Osteocyte (in vitro differentiated cells): ENCODE measurements at regions not wholly inside any gene's neighbourhood (a gene's known extent, or its start where the extent isn't known, plus 50 kb on each side); places are given as distances from the start of the nearest gene placed in this dataset.
A peak's percentile ranks its signal among the peaks of the same experiment; 100 is the strongest.

Experiments used
- DNase-seq: peaks from one replicate; pipeline ENCODE4 v3.0.0; 2021; ENCODE audit warnings: mixed read lengths; ENCODE audit not compliant: unreplicated experiment; ENCODE audit errors: extremely low spot score
- H3K27ac Mint-ChIP-seq: one replicate; pipeline ENCODE4 v1.8.0; 2021; ENCODE audit warnings: mild to moderate bottlenecking, mixed read lengths; ENCODE audit not compliant: unreplicated experiment
- H3K27me3 Mint-ChIP-seq: one replicate; pipeline ENCODE4 v1.8.0; 2021; ENCODE audit warnings: mixed read lengths; ENCODE audit not compliant: unreplicated experiment
- H3K36me3 Mint-ChIP-seq: one replicate; pipeline ENCODE4 v1.8.0; 2021; ENCODE audit warnings: mixed read lengths; ENCODE audit not compliant: unreplicated experiment
- H3K4me1 Mint-ChIP-seq: one replicate; pipeline ENCODE4 v1.8.0; 2021; ENCODE audit warnings: mixed read lengths; ENCODE audit not compliant: unreplicated experiment
- H3K4me3 Mint-ChIP-seq: one replicate; pipeline ENCODE4 v1.8.0; 2021; ENCODE audit warnings: mild to moderate bottlenecking, moderate library complexity, mixed read lengths; ENCODE audit not compliant: unreplicated experiment
- H3K9me3 Mint-ChIP-seq: one replicate; pipeline ENCODE4 v1.8.0; 2021; ENCODE audit warnings: mixed read lengths; ENCODE audit not compliant: unreplicated experiment
- TF ChIP-seq, protein P1 (sequence below): fragments of 200-600 bp; sonication (generic); IDR thresholded peaks from 2 replicates; pipeline ENCODE4 v1.5.0; 2021; ENCODE audit warnings: antibody characterized with exemption, mild to moderate bottlenecking, moderate library complexity

DNA sequence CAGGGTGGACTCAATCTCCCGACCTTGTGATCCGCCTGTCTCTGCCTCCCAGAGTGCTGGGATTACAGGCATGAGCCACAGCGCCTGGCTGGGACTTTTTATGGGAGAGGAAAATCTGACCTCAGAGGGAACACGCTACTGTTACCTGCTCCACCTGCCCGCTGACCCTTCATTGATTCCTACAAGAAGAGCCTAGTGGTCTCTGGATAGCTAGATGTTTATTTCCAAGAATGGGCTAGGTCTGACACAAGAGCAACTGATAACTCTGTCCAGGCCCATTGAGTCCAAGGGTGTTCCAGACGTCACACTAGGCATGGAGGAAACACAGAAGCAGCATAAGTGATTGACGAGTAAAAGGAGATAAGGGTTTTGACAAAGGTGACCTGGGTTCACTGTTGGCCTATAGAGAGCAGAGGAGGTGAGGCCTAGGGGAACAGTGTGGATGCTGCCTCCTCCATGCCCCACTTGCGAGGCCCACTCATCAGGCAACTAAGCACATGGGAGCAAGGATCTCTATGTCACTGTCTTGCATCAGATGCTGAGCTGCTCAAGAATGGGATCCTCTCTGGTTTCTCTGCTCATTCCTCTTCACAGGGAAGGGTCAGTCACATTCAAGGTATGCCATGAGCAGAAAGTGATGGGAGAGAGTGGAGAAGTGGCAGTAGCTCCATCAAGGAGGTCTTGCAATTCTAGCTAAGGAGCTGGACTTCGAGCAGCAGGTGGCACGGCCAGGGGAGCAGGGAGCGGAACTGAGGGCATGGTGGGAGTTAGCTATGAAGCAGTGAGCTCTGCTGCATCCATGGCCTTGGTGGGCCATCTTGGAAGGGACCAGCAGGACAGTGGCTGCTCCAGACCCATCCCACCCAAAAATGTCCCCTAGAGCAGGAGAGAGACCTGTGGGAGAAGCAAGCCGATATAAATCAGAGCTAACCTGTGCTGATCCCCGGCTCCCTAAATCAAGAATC lies 145.2 kb downstream of the WSCD1 start:
- Mint-ChIP-seq H3K27ac (no peak overlapping the region), H3K36me3 (no peaks in the 10 kb centered on the region), H3K4me3 (no peak overlapping the region), H3K9me3 (no peaks in the 10 kb centered on the region), H3K4me1 (no peaks in the 10 kb centered on the region), H3K27me3 (peaks cover 44% of the 10 kb centered on the region)
- TF ChIP-seq, protein P1, sequence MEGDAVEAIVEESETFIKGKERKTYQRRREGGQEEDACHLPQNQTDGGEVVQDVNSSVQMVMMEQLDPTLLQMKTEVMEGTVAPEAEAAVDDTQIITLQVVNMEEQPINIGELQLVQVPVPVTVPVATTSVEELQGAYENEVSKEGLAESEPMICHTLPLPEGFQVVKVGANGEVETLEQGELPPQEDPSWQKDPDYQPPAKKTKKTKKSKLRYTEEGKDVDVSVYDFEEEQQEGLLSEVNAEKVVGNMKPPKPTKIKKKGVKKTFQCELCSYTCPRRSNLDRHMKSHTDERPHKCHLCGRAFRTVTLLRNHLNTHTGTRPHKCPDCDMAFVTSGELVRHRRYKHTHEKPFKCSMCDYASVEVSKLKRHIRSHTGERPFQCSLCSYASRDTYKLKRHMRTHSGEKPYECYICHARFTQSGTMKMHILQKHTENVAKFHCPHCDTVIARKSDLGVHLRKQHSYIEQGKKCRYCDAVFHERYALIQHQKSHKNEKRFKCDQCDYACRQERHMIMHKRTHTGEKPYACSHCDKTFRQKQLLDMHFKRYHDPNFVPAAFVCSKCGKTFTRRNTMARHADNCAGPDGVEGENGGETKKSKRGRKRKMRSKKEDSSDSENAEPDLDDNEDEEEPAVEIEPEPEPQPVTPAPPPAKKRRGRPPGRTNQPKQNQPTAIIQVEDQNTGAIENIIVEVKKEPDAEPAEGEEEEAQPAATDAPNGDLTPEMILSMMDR: no peak
- DNase-seq: peak; percentile 81

DNA sequence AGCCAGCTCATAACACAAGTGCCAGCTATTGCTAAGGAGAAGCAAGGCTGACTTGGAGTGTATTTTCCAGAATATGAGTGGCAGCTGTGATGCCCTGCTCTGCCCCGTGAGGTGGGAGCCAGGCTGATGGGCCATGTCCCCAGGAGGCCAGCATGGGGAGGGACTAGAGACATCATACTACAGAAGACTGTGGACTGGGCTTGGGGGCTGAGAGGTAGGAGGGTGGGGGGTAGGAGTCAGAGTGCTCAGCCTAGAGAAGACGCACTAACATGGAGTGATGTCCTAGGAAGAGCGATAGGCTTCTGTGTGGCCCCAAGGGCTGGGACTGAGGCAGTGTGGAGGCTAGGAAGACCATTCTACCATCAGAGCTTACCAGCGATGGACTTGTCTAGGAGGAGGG lies 143.7 kb downstream of the WSCD1 start:
- TF ChIP-seq, protein P1: no peak

DNA sequence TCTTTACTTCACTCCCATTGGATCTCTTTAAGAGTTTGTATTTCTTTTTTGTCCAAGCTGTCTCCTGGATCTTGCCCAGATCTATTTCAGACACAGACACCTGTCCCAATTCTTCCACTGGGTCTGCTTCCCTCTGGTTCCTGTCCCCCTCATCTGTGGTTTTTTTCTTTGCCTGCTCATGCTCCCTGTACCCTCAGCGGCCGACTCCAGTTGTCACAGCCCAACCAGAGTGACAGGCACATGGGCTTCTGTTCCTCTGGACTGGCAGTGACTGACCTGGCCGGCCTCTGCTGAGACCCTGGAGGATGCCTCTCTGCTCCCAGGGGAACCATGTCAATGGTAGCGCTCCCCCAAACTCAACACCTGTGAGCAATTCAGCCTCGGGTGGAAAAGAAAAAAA lies 142.6 kb downstream of the WSCD1 start:
- TF ChIP-seq, protein P1: no peak
- Mint-ChIP-seq H3K27ac (no peak overlapping the region), H3K4me3 (no peak overlapping the region), H3K27me3 (peaks cover 43% of the 10 kb centered on the region), H3K9me3 (no peaks in the 10 kb centered on the region), H3K4me1 (no peaks in the 10 kb centered on the region), H3K36me3 (no peaks in the 10 kb centered on the region)
- peak; percentile 66 for DNase-seq

More for the DNA sequence above, 143.7 kb downstream of the WSCD1 start:
- Mint-ChIP-seq H3K36me3 (no peaks in the 10 kb centered on the region), H3K27me3 (peaks cover 48% of the 10 kb centered on the region), H3K4me3 (no peak overlapping the region), H3K9me3 (no peaks in the 10 kb centered on the region), H3K27ac (no peak overlapping the region), H3K4me1 (no peaks in the 10 kb centered on the region)
- DNase-seq: peak; percentile 51

DNA sequence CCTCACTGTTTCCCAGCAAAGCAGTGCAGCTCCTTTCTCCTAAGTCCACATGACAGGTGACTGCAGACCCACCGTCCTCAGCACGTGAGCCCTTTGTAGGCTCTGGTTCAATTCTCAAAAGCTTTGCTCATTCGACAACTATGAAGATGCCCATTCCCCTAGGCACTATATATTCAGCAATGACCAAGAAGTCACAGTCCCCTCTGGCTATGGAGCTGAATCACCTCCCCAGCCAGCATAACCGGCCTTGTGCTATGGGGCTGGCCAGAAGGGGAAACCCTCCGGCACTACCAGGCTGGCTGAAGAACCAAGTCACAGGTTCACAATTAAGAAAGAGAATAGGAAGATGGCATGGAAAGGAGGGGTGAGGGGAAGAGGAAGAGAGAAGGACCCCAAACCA lies 139.7 kb downstream of the WSCD1 start:
- Mint-ChIP-seq H3K9me3 (no peaks in the 10 kb centered on the region), H3K27ac (no peak overlapping the region), H3K4me3 (no peak overlapping the region)

More for the DNA sequence above, 139.7 kb downstream of the WSCD1 start:
- TF ChIP-seq, protein P1: no peak
- peaks cover 40% of the 10 kb centered on the region for H3K27me3 Mint-ChIP-seq
- peak; percentile 69 for DNase-seq
- no peaks in the 10 kb centered on the region for H3K4me1 Mint-ChIP-seq
- no peaks in the 10 kb centered on the region for H3K36me3 Mint-ChIP-seq
